Peyer's patch (tissue), 4 donors: ENCODE measurements at regions not wholly inside any gene's neighbourhood (a gene's known extent, or its start where the extent isn't known, plus 50 kb on each side); places are given as distances from the start of the nearest gene placed in this dataset.

ENCODE experiments used
- POLR2A ChIP-seq, 2 donors: fragments of 450-650 bp; IDR thresholded peaks; one replicate each; pipeline ENCODE4 v1.5.1; 2017; ENCODE audit warnings: antibody characterized with exemption in 2 of 2, mild to moderate bottlenecking in 2 of 2, moderate library complexity in 2 of 2
- TF ChIP-seq, protein P1 (sequence below), 6 experiments: fragments of 450-650 bp in 4 of 6; fragments of 200-600 bp in 2 of 6; sonication (generic) in 1 of 6; IDR thresholded peaks; one replicate each; pipeline ENCODE4 v1.5.1; 2017 to 2019; ENCODE audit warnings: antibody characterized with exemption in 6 of 6, mild to moderate bottlenecking in 3 of 6, moderate library complexity in 1 of 6

DNA sequence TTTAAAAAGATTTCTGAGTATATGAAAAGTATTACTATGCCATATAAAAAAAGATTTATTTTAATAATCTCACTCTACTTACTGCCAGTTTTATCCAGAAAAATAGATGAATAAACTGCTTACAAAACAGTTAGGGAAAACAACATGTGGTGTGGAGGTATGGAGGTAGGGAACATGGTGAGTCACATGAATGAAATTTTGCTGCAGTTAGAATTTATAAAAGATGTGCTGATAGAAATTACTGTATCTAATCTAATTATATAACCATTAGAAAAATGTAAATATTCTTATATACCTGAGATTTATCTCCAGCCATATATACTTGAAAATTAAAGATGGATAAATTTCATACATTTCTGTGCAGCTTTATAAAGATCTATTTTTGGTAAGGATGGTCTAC, 184.0 kb upstream of the ANK2 start:
- TF ChIP-seq, protein P1, sequence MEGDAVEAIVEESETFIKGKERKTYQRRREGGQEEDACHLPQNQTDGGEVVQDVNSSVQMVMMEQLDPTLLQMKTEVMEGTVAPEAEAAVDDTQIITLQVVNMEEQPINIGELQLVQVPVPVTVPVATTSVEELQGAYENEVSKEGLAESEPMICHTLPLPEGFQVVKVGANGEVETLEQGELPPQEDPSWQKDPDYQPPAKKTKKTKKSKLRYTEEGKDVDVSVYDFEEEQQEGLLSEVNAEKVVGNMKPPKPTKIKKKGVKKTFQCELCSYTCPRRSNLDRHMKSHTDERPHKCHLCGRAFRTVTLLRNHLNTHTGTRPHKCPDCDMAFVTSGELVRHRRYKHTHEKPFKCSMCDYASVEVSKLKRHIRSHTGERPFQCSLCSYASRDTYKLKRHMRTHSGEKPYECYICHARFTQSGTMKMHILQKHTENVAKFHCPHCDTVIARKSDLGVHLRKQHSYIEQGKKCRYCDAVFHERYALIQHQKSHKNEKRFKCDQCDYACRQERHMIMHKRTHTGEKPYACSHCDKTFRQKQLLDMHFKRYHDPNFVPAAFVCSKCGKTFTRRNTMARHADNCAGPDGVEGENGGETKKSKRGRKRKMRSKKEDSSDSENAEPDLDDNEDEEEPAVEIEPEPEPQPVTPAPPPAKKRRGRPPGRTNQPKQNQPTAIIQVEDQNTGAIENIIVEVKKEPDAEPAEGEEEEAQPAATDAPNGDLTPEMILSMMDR (IDR thresholded peaks at IDR 0.05): no peak
- no peak for TF ChIP-seq POLR2A (IDR thresholded peaks at IDR 0.05)
